WTC11 (cell line): ENCODE measurements at regions not wholly inside any gene's neighbourhood (a gene's known extent, or its start where the extent isn't known, plus 50 kb on each side); places are given as distances from the start of the nearest gene placed in this dataset.

Source experiments
- ATAC-seq: fragments of 200-7000 bp; cut with Tn5 transposase; 2 replicates; pipeline ENCODE4 v1.10.0; 2021; ENCODE audit warnings: mild to moderate bottlenecking, moderate library complexity
- CTCF ChIA-PET: fragments of 300-600 bp; sonication (Branson Sonifier 250); formaldehyde crosslinking; loops from one replicate; lab custom pipeline; 2021; ENCODE audit warnings: antibody characterized with exemption; lab: Charles Lee
- POLR2A ChIA-PET: fragments of 350-600 bp; sonication (Branson Sonifier 250); formaldehyde crosslinking; loops from one replicate; lab custom pipeline; 2021; ENCODE audit warnings: antibody characterized with exemption; lab: Charles Lee
- DNase-seq: peaks from one replicate; pipeline ENCODE4 v3.0.0; 2021; ENCODE audit warnings: low spot score
- H3K27ac Mint-ChIP-seq: 2 replicates; pipeline ENCODE4 v1.8.0; 2021; ENCODE audit warnings: mixed read lengths
- H3K27me3 Mint-ChIP-seq: 2 replicates; pipeline ENCODE4 v1.8.0; 2021; ENCODE audit warnings: low read depth, mild to moderate bottlenecking, moderate library complexity, mixed read lengths
- H3K36me3 Mint-ChIP-seq: 2 replicates; pipeline ENCODE4 v1.8.0; 2021; ENCODE audit warnings: mixed read lengths
- H3K4me1 Mint-ChIP-seq: 2 replicates; pipeline ENCODE4 v1.8.0; 2022; ENCODE audit warnings: mixed read lengths
- H3K4me3 Mint-ChIP-seq: 2 replicates; pipeline ENCODE4 v1.8.0; 2021; ENCODE audit warnings: mild to moderate bottlenecking, moderate library complexity, mixed read lengths
- H3K9me3 Mint-ChIP-seq: 2 replicates; pipeline ENCODE4 v1.8.0; 2021; ENCODE audit warnings: mixed read lengths
- AR ChIP-seq: fragments of 250-450 bp; sonication (Bioruptor Pico); IDR thresholded peaks from 2 replicates; pipeline ENCODE4 v1.9.0; 2021; ENCODE audit warnings: mild to moderate bottlenecking
- ARID4B ChIP-seq: sonication (generic); formaldehyde crosslinking; IDR thresholded peaks from 2 replicates; pipeline ENCODE4 v1.8.0; 2023; ENCODE audit warnings: missing genetic modification reagents, mild to moderate bottlenecking, borderline replicate concordance
- EMX1 ChIP-seq: fragments of 250-450 bp; sonication (Bioruptor Pico); IDR thresholded peaks from 2 replicates; pipeline ENCODE4 v1.8.0; 2021; ENCODE audit warnings: mild to moderate bottlenecking
- IRF1 ChIP-seq: sonication (generic); formaldehyde crosslinking; IDR thresholded peaks from 2 replicates; pipeline ENCODE4 v1.8.0; 2023; ENCODE audit warnings: missing genetic modification reagents
- KAT7 ChIP-seq: sonication (generic); formaldehyde crosslinking; IDR thresholded peaks from 2 replicates; pipeline ENCODE4 v1.8.1; 2023; ENCODE audit warnings: missing genetic modification reagents, mild to moderate bottlenecking, borderline replicate concordance
- MLX ChIP-seq: sonication (generic); formaldehyde crosslinking; IDR thresholded peaks from 2 replicates; pipeline ENCODE4 v1.8.1; 2023; ENCODE audit warnings: mild to moderate bottlenecking, missing genetic modification reagents, moderate library complexity
- MXD4 ChIP-seq: fragments of 250-450 bp; sonication (Bioruptor Pico); IDR thresholded peaks from 2 replicates; pipeline ENCODE4 v1.8.0; 2021; ENCODE audit warnings: mild to moderate bottlenecking, moderate library complexity, borderline replicate concordance
- PRDM15 ChIP-seq: sonication (generic); formaldehyde crosslinking; IDR thresholded peaks from 2 replicates; pipeline ENCODE4 v1.8.0; 2022; ENCODE audit warnings: missing genetic modification reagents
- SMAD3 ChIP-seq: sonication (generic); formaldehyde crosslinking; IDR thresholded peaks from 2 replicates; pipeline ENCODE4 v1.8.0; 2022; ENCODE audit warnings: missing genetic modification reagents, mild to moderate bottlenecking, borderline replicate concordance
- TEAD4 ChIP-seq: sonication (generic); formaldehyde crosslinking; IDR thresholded peaks from 2 replicates; pipeline ENCODE4 v1.8.0; 2022; ENCODE audit warnings: mild to moderate bottlenecking, missing genetic modification reagents
- ZNF281 ChIP-seq: sonication (generic); formaldehyde crosslinking; IDR thresholded peaks from 2 replicates; pipeline ENCODE4 v1.8.0; 2023; ENCODE audit warnings: mild to moderate bottlenecking, missing genetic modification reagents
- ZNF317 ChIP-seq: sonication (generic); formaldehyde crosslinking; IDR thresholded peaks from 2 replicates; pipeline ENCODE4 v1.8.1; 2023; ENCODE audit warnings: low read depth, mild to moderate bottlenecking, moderate library complexity, missing genetic modification reagents, borderline replicate concordance
- ZNF396 ChIP-seq: fragments of 250-450 bp; sonication (Bioruptor Pico); IDR thresholded peaks from 2 replicates; pipeline ENCODE4 v1.8.0; 2021; ENCODE audit warnings: mild to moderate bottlenecking, moderate library complexity, borderline replicate concordance

GRCh38 chr13:30359991-30360390 is 52.6 kb upstream of the KATNAL1 start:
- TF ChIP-seq MXD4 (CRISPR knock-in tag) (no peak), SMAD3 (CRISPR knock-in tag) (no peak), ZNF317 (CRISPR knock-in tag) (no peak), MLX (CRISPR knock-in tag) (no peak), EMX1 (CRISPR knock-in tag) (no peak), KAT7 (no peak), IRF1 (no peak), ARID4B (CRISPR knock-in tag) (no peak), AR (no peak), PRDM15 (CRISPR knock-in tag) (no peak), TEAD4 (CRISPR knock-in tag) (no peak), ZNF281 (CRISPR knock-in tag) (no peak), ZNF396 (CRISPR knock-in tag) (no peak)
- no peak for DNase-seq
- H3K36me3 Mint-ChIP-seq = no peaks in the 10 kb centered on the region
- POLR2A ChIA-PET = no interaction called here
- H3K27ac Mint-ChIP-seq = no peak overlapping the region
- H3K4me1 Mint-ChIP-seq = peaks cover 29% of the 10 kb centered on the region
- CTCF ChIA-PET = no interaction called here
- no peaks in the 10 kb centered on the region for H3K9me3 Mint-ChIP-seq
- no peaks in the 10 kb centered on the region; the same call in 1 of the 2 replicates for H3K27me3 Mint-ChIP-seq
- H3K4me3 Mint-ChIP-seq = no peak overlapping the region
- no peak for ATAC-seq
